H1 (cell line): ENCODE measurements at regions not wholly inside any gene's neighbourhood (a gene's known extent, or its start where the extent isn't known, plus 50 kb on each side); places are given as distances from the start of the nearest gene placed in this dataset.

ENCODE experiments used
- MAX ChIP-seq: IDR thresholded peaks from 2 replicates; pipeline ENCODE4 v1.6.1; 2012; ENCODE audit warnings: inconsistent platforms
- RBBP5 ChIP-seq: IDR thresholded peaks from 2 replicates; pipeline ENCODE4 v1.7.1; 2012; ENCODE audit warnings: low read depth, mild to moderate bottlenecking, inconsistent platforms, low read length, moderate library complexity, borderline replicate concordance
- SAP30 ChIP-seq: fragments of 300-600 bp; sonication (generic); IDR thresholded peaks from 2 replicates; pipeline ENCODE4 v1.7.1; 2012; ENCODE audit warnings: low read length, moderate library complexity, mild to moderate bottlenecking, inconsistent platforms; ENCODE audit not compliant: insufficient read depth, insufficient replicate concordance
- SIX5 ChIP-seq: IDR thresholded peaks from 2 replicates; pipeline ENCODE4 v1.6.1; 2011; ENCODE audit warnings: mild to moderate bottlenecking, low read depth, low read length
- TEAD4 ChIP-seq: IDR thresholded peaks from 2 replicates; pipeline ENCODE4 v1.6.1; 2012; ENCODE audit warnings: low read depth, low read length, inconsistent platforms, mixed read lengths

GRCh38 chr2:49465157-49465831 lies 311.0 kb upstream of the FSHR start (continued):
- TF ChIP-seq SAP30 (no peak), SIX5 (no peak), TEAD4 (no peak), MAX (no peak), RBBP5 (no peak)
